DMS114 treated with DMSO at 0.1 percent for 48 hours (cell line): ENCODE measurements at regions not wholly inside any gene's neighbourhood (a gene's known extent, or its start where the extent isn't known, plus 50 kb on each side); places are given as distances from the start of the nearest gene placed in this dataset.

ENCODE experiments used
- DNase-seq: peaks from one replicate; lab custom pipeline; 2025; ENCODE audit not compliant: unreplicated experiment; lab: John Stamatoyannopoulos, UW

DNA sequence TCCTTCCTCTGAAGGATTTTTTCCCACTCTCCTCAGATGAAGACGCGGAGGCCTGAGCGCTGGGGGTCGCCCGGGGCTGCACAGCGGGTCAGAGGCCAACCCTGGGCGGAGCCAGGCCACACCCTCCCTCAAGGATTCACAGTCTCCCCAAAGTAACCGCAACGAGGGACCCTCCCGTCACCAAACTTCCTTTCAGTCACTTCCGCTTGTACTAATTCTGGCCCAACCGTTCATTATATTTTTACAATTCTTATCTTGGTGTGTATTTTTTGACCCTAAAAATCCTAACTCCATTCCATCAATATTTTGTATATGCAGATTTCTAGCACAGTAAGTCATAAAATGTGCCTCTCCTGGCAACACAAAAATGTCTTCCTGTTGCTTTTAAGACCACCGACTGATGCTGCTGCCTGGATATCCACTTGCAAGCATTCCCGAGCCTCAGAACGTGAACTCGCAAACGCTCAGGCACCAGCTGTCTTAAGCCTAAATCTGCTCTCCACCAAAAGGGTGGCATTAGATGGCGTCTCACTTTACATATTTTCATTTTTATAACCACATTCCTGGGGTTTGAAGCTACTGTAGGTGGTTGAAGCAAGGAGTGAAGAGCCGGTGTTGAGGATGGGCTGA lies 128.0 kb downstream of the DLL1 start:
- DNase-seq = no peak

DNA sequence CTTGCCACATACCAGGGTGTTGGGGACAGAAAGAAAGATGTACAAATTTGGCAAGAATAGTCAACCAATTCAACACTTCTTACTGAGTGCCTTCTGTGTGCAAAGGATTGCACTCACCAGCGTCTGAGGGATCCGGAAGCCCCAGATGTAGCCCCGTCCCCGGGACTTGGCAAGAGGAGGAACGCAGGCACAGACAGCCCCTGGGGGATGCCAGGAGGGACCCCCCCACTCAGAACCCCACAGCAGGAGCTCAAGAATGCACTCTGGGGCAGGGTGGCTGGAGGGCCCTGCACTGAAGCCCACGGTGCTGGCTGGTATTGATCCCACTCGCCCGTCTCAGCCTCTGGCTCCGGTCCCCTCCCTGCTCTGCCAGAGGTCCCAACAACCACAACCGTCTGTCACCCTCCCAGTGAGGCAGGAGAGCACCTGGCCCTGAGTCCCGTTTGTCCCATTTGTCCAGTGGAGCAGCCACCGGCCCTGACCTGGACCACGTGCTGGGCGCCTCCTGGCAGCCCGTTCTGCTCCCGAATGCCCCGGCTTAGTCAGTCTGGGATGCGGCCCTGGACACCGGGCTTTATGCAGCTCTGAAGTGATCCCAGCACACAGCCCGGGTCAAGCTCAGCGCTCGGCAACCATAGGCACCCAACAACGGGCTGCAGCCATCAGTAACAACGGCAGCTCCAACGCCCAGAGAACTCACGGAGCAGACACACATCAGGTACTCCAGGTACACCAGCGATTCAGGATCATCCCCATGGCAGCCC lies 128.7 kb downstream of the DLL1 start:
- no peak for DNase-seq

- no peak for DNase-seq
Observed at GRCh38 chr6:170160628-170161611, 130.0 kb downstream of the DLL1 start.

DNA sequence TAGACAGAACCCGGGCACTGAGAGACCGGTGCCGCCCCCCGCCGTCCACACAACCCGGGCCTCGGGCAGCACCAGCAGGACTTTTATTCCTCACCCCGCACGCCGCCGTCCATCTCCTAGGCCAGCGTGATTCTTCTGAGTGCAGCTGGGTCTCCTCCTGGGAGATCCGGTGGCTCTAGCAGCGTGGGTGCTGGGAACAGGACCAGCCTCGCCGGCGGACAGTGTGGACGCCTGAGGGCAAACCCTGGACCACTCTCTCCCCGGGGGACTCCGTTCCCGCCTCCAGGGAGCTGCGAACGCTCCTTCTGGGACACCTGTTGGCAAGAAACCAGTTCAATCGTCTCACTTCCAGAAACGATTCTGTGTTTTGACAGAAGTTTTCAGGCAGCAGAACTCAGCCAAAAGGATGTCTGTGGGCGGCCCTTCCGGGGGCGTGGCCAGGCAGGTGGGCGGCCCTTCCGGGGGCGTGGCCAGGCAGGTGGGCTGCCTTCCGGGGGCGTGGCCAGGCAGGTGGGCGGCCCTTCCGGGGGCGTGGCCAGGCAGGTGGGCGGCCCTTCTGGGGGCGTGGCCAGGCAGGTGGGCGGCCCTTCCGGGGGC lies 130.7 kb downstream of the DLL1 start:
- DNase-seq = no peak

DNA sequence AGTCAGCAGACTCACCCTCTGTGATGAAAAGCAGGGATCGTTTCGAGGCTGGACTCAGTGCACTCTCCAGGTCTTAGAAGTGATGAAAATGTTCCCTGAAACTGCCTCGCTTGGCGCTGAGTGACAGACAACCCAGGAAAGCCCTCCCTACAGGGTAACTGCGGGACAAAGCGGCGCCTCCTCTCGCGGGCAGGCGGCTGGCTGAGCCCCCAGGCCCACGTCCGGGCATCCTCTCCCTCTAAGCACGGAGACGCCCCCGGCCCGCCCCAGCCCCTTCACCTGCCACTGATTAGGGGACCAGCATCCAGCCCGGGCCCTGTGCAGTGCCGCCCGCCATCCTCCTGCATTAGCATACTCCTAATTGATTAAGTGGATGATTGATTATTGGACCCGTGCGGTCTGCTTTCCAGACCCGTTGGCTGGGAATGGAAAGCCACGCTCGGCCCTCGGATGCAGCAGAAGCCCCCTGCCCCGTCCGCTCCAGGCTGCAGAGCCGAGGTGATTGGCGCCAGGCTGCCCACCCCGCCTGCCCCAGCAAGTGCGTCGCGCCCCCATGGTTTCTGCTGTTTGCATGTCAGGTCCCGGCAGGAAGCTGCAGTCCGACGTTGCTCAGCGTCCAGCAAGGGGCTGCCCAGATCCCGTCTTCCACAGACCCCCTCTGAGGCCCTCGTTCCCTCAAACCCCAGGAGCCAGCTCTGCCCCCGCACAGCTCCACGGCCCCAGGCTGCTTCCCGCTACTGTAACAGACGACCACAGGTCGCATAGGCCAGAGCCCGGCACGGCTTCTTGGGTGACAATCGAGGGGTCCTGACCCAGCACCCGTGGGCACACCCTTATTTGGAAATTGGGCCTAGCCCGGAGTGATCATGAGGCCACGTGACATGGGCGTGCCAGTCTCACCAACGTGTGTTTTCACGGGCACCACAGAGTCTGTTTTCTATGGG lies 131.6 kb downstream of the DLL1 start:
- DNase-seq = no peak

GRCh38 chr6:170158296-170159021 lies 132.4 kb downstream of the DLL1 start:
- DNase-seq = no peak

- DNase-seq = no peak
Observed at GRCh38 chr6:170157567-170158218, 133.2 kb downstream of the DLL1 start.

DNA sequence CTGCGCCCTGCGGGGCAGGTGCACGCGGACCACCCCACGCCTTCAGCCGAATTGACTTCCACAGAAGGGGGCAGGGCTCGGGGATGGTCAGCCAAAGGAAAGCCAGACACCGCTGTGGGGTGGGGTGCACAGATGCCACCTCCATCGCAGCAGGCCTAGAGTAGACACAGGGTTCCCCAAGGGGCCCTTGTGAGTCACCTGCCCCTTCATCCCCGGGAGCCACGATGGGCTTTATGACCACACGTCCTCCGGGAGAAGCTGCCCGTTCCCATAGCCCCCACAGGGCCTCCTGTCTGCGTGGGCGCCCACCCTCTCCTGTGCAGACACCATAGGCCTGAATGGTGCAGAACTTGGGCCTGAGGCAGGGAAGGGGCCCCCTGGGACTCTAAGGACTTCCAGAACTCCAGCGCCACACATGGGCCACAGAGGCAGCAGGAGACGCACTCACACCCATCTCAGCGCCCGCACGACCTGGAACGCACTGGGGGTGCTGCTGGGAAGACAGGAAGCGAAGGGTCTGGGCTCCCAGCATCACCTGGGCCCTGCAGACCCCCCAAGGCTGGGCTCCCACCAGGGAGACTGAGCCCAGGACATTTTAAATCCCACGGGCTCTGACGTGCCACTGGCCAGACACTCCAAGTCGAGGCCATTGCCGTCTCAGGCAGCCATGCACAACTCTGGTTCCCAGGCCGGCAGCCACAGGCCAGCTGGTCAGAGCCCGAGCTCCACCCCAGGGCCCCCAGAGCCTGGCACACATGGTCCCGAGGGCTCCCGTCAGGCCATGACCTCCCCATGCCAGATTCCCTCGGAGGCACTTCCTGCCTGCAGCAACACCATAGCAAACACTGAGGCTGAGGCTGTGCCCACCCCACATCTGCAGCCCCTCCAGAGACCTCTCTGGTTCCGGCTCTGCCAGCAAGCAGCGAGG lies 134.2 kb downstream of the DLL1 start:
- no peak for DNase-seq

- DNase-seq = no peak
Observed at GRCh38 chr6:170155464-170156196, 135.2 kb downstream of the DLL1 start.

DNA sequence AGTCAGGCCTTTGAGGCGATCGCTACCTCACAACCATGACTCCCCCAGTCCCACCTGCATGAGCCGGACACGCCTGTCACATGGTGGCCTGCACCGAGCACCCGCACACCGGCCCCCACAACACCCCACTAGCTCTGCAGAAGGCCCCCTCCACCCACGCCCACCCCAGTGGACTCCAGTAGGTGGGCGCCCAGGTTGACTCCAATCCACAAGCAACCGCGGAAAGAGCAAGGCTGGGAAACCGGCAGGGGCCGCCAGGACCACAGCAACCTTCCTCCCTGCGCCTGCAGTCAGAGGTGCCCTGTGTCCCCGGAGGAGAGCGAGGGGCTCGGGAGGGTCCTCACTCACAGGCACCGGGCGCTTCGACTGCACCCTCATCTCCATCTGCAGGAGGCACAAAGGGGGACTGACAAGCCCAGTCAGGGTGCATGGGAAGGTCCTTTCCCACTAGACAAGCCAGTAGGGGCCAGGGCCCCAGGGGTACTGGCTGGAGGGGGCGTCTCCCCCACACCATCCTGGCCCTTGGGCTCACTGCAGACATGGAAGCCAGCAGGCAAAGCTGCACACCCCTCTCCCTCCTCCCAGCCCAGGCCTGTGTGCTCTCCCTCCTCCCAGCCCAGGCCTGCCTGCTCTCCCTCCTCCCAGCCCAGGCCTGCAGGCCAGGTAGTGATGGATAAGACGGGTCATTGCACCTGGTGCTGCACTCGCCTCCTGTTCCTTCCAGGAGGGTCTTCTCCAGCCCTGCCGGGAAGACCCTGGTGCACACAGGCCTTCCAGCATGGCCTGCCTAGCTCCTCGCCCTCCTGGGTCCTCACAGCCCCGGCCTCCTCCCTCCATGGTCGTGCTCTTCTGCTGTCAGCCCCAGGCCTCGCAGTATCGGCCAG lies 137.2 kb downstream of the DLL1 start:
- no peak for DNase-seq

DNA sequence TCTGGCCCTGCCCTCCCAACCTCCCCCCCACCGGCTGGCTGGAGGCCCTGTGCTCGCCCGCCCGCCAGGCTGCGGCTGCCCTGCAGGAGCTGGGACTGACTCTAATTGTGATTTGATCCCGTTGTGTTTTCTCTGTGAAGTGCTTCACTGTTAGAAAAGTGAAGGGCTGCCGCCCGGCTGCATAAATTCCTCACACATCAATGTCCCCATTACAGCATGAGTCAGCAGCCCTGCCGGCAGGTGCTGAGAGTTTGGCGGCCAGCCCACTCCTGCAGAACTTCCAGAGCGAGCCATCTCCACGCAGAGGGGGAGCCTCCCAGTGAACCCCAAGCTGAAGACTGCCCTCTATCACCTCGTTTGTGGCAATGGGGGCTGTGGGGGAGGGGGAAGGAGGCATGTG lies 137.9 kb downstream of the DLL1 start:
- no peak for DNase-seq

GRCh38 chr6:170152124-170152926 lies 138.6 kb downstream of the DLL1 start:
- DNase-seq = no peak

GRCh38 chr6:170151804-170152123 lies 139.1 kb downstream of the DLL1 start:
- no peak for DNase-seq

DNA sequence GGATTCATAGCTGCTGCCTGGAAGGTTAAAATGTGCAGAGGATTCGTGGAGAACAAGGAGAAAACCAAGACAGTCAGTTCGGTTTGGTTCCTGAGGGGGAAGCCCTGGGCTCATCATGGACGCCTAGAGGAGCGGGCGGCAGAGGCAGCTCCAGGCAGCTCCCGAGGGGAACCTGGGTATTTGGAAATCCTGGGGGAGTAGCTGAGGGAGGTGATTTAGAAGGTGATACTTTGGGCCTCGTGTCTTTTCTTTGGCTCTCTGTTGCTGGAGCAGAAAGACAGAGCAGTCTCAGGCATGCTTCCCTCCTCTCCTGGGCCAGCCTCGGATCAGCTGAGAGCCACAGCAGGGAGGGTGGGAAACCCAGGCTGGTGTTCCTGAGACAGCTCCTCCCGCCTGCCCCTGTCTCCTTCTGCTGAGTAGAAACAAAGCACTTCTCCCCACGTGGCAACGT lies 139.5 kb downstream of the DLL1 start:
- DNase-seq = no peak

DNA sequence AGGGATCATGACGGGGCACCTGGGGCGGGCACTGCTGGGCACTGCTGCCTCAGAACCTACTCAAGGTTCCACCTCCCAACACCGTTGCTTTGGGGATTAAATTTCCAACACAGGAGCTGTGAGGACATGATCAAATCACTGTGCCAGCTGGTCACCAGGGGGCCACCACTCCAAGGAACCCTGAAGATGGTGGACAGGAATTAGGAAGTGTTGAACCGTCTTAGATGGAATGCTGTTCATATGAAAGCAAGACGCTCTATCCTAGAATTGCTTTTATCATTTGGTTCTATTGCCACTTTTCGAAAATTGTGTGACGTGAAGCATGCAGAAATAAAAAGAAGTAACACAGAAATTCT lies 140.3 kb downstream of the DLL1 start:
- no peak for DNase-seq
